Liver (tissue), 3 donors: ENCODE measurements at regions not wholly inside any gene's neighbourhood (a gene's known extent, or its start where the extent isn't known, plus 50 kb on each side); places are given as distances from the start of the nearest gene placed in this dataset.

ENCODE experiments used
- CTCF ChIP-seq: fragments of 150-350 bp; IDR thresholded peaks from 2 replicates; pipeline ENCODE4 v1.5.1; 2017; ENCODE audit warnings: improper control_type of control experiment, low read depth, low read length; ENCODE audit not compliant: missing input control
- EGR1 ChIP-seq, 2 donors: IDR thresholded peaks; 2 replicates each; pipeline ENCODE4 v1.6.1; 2016 to 2018; ENCODE audit warnings: antibody characterized with exemption in 2 of 2, low read depth in 2 of 2
- HNF4G ChIP-seq: IDR thresholded peaks from 2 replicates; pipeline ENCODE4 v1.6.1; 2016; ENCODE audit warnings: antibody characterized with exemption
- JUND ChIP-seq, 2 donors: IDR thresholded peaks; 2 replicates each; pipeline ENCODE4 v1.6.1; 2016; ENCODE audit warnings: antibody characterized with exemption in 2 of 2
- MAX ChIP-seq: IDR thresholded peaks from 2 replicates; pipeline ENCODE4 v1.6.1; 2016; ENCODE audit warnings: antibody characterized with exemption
- REST ChIP-seq: IDR thresholded peaks from 2 replicates; pipeline ENCODE4 v1.6.1; 2016; ENCODE audit warnings: antibody characterized with exemption, mild to moderate bottlenecking
- RXRA ChIP-seq, 2 donors: IDR thresholded peaks; 2 replicates each; pipeline ENCODE4 v1.6.1; 2017 to 2018; ENCODE audit warnings: antibody characterized with exemption in 2 of 2, mild to moderate bottlenecking in 1 of 2
- SP1 ChIP-seq: IDR thresholded peaks from 2 replicates; pipeline ENCODE4 v1.6.1; 2018; ENCODE audit warnings: antibody characterized with exemption, mild to moderate bottlenecking
- TAF1 ChIP-seq: conservative IDR thresholded peaks from 2 replicates; pipeline ENCODE4 v1.6.1; 2016; ENCODE audit warnings: antibody characterized with exemption, mild to moderate bottlenecking
- YY1 ChIP-seq: IDR thresholded peaks from 2 replicates; pipeline ENCODE4 v1.6.1; 2016; ENCODE audit warnings: antibody characterized with exemption, mild to moderate bottlenecking
- donor health status: healthy.
- donor health status: healthy.

GRCh38 chr11:25925359-25925758, 406.6 kb upstream of the ANO3 start:
- no peak for TF ChIP-seq REST
- no peak for TF ChIP-seq CTCF
- TF ChIP-seq MAX, result no peak
- no peak for TF ChIP-seq YY1
- no peak for TF ChIP-seq SP1
- no peak for TF ChIP-seq TAF1
- TF ChIP-seq EGR1 (IDR thresholded peaks at IDR 0.05; ENCODE audit: low read depth in 2 of 2), result no peak
- no peak for TF ChIP-seq JUND (IDR thresholded peaks at IDR 0.05)
- TF ChIP-seq RXRA (IDR thresholded peaks at IDR 0.05), result no peak
- TF ChIP-seq HNF4G, result no peak
